ENCODE measurements at regions not wholly inside any gene's neighbourhood (a gene's known extent, or its start where the extent isn't known, plus 50 kb on each side); places are given as distances from the start of the nearest gene placed in this dataset.

- Histone ChIP-seq H3K27me3 (ENCODE audit: control insufficient read depth in 1 of 2, insufficient read depth in 2 of 2, low read length in 2 of 2) (no peaks in the 10 kb centered on the region), H3K36me3 (ENCODE audit: insufficient read depth, low read length) (no peaks in the 10 kb centered on the region), H3K9me3 (ENCODE audit: control insufficient read depth in 1 of 2, insufficient read depth in 1 of 2, low read length in 2 of 2) (no peaks in the 10 kb centered on the region), H3K27ac (ENCODE audit: low read depth in 1 of 2, low read length in 2 of 2) (no peak overlapping the region), H3K4me1 (ENCODE audit: insufficient read depth, low read length) (no peaks in the 10 kb centered on the region), H3K4me3 (ENCODE audit: low read length) (no peak overlapping the region)
- ATAC-seq (ENCODE audit: poor library complexity), result no peak
- no peaks in the 10 kb centered on the region for H3K36me3 Mint-ChIP-seq (ENCODE audit: low read depth)
- H3K4me1 Mint-ChIP-seq (ENCODE audit: low read depth), result no peaks in the 10 kb centered on the region
- no peak overlapping the region for H3K4me3 Mint-ChIP-seq
- H3K27me3 Mint-ChIP-seq, result no peaks in the 10 kb centered on the region
- H3K27ac Mint-ChIP-seq, result no peak overlapping the region
- POLR2A ChIA-PET, result no interaction called here
- DNase-seq, result no peak
- no peak for TF ChIP-seq CTCF (IDR thresholded peaks at IDR 0.05)
- no peaks in the 10 kb centered on the region for H3K9me3 Mint-ChIP-seq
- intact Hi-C loops (cut with DNase I, micrococcal nuclease), result no loop called here
- CTCF ChIA-PET, result no interaction called here
Measured at GRCh38 chr12:72168851-72169250, 103.3 kb upstream of the TRHDE start.

DNA sequence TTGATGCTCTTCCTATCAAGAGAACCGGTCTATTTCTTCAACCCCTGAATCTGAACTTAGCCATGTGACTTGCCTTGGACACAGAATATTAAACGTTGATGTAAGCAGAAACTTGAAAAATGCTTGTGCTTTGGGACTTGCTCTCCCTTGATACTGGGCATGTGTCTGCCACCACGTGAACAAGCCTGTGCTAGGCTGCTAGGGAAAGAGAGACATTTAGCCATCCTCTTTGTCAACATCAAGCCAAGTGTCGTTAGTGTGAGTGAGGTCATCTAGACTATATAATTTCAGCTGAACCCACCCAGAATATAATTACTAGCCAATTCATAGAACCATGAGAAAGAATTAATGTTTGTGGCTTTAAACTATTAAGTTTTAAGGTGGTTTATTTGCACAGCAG, 98.2 kb upstream of the TRHDE start:
- no peak for DNase-seq
- ChIA-PET CTCF (no interaction called here), POLR2A (no interaction called here)
- Histone ChIP-seq H3K4me1 (ENCODE audit: insufficient read depth, low read length) (no peaks in the 10 kb centered on the region), H3K27ac (ENCODE audit: low read depth in 1 of 2, low read length in 2 of 2) (no peak overlapping the region), H3K36me3 (ENCODE audit: insufficient read depth, low read length) (no peaks in the 10 kb centered on the region), H3K27me3 (ENCODE audit: control insufficient read depth in 1 of 2, insufficient read depth in 2 of 2, low read length in 2 of 2) (no peaks in the 10 kb centered on the region), H3K9me3 (ENCODE audit: control insufficient read depth in 1 of 2, insufficient read depth in 1 of 2, low read length in 2 of 2) (peaks cover 0 to 3% of the 10 kb centered on the region in 2 experiments), H3K4me3 (ENCODE audit: low read length) (no peak overlapping the region)
- Mint-ChIP-seq H3K4me1 (ENCODE audit: low read depth) (no peaks in the 10 kb centered on the region), H3K36me3 (ENCODE audit: low read depth) (no peaks in the 10 kb centered on the region), H3K27me3 (no peaks in the 10 kb centered on the region), H3K9me3 (no peaks in the 10 kb centered on the region), H3K27ac (no peak overlapping the region), H3K4me3 (no peak overlapping the region)
- no peak for ATAC-seq (ENCODE audit: poor library complexity)
- intact Hi-C loops (cut with DNase I, micrococcal nuclease), result no loop called here
- no peak for TF ChIP-seq CTCF (IDR thresholded peaks at IDR 0.05)

GRCh38 chr12:72178244-72178643, 93.9 kb upstream of the TRHDE start:
- no peak for TF ChIP-seq CTCF (IDR thresholded peaks at IDR 0.05)
- DNase-seq (no peak), ATAC-seq (ENCODE audit: poor library complexity) (no peak)
- Histone ChIP-seq H3K9me3 (ENCODE audit: control insufficient read depth in 1 of 2, insufficient read depth in 1 of 2, low read length in 2 of 2) (peaks cover 0 to 3% of the 10 kb centered on the region in 2 experiments), H3K36me3 (ENCODE audit: insufficient read depth, low read length) (no peaks in the 10 kb centered on the region), H3K4me3 (ENCODE audit: low read length) (no peak overlapping the region), H3K27me3 (ENCODE audit: control insufficient read depth in 1 of 2, insufficient read depth in 2 of 2, low read length in 2 of 2) (no peaks in the 10 kb centered on the region), H3K4me1 (ENCODE audit: insufficient read depth, low read length) (no peaks in the 10 kb centered on the region), H3K27ac (ENCODE audit: low read depth in 1 of 2, low read length in 2 of 2) (no peak overlapping the region)
- no peaks in the 10 kb centered on the region for H3K27me3 Mint-ChIP-seq
- no peaks in the 10 kb centered on the region for H3K36me3 Mint-ChIP-seq (ENCODE audit: low read depth)
- intact Hi-C loops (cut with DNase I, micrococcal nuclease), result no loop called here
- H3K4me1 Mint-ChIP-seq (ENCODE audit: low read depth), result no peaks in the 10 kb centered on the region
- POLR2A ChIA-PET, result no interaction called here
- H3K9me3 Mint-ChIP-seq, result no peaks in the 10 kb centered on the region
- no peak overlapping the region for H3K4me3 Mint-ChIP-seq
- CTCF ChIA-PET, result no interaction called here
- no peak overlapping the region for H3K27ac Mint-ChIP-seq
